ENCODE measurements at regions not wholly inside any gene's neighbourhood (a gene's known extent, or its start where the extent isn't known, plus 50 kb on each side); places are given as distances from the start of the nearest gene placed in this dataset.

- ATAC-seq (no peak), DNase-seq (no peak)
- intact Hi-C loops (cut with DNase I) = no loop called here
Observed at GRCh38 chr16:64167936-64168335, 953.9 kb downstream of the CDH11 start.

GRCh38 chr16:64165368-64165767 is 956.5 kb downstream of the CDH11 start:
- intact Hi-C loops (cut with DNase I) = no loop called here
- no peak overlapping the region for H3K27ac ChIP-seq
- H3K4me3 ChIP-seq = no peak overlapping the region
- H3K9me3 ChIP-seq = no peaks in the 10 kb centered on the region
- no peaks in the 10 kb centered on the region for H3K36me3 ChIP-seq
- ATAC-seq (no peak), DNase-seq (no peak)
- TF ChIP-seq CTCF (IDR thresholded peaks at IDR 0.05) = no peak
- no peaks in the 10 kb centered on the region for H3K27me3 ChIP-seq
- no peaks in the 10 kb centered on the region for H3K4me1 ChIP-seq

More at GRCh38 chr16:64167936-64168335, 953.9 kb downstream of the CDH11 start:
- Histone ChIP-seq H3K9me3 (no peaks in the 10 kb centered on the region), H3K36me3 (no peaks in the 10 kb centered on the region), H3K27me3 (no peaks in the 10 kb centered on the region), H3K4me3 (no peak overlapping the region), H3K4me1 (no peaks in the 10 kb centered on the region), H3K27ac (no peak overlapping the region)
- no peak for TF ChIP-seq CTCF (IDR thresholded peaks at IDR 0.05)

GRCh38 chr16:64162613-64163375 is 959.1 kb downstream of the CDH11 start:
- H3K27ac ChIP-seq = no peak overlapping the region
- H3K27me3 ChIP-seq = no peaks in the 10 kb centered on the region
- H3K4me1 ChIP-seq = no peaks in the 10 kb centered on the region
- H3K9me3 ChIP-seq = no peaks in the 10 kb centered on the region
- H3K4me3 ChIP-seq = no peak overlapping the region
- TF ChIP-seq CTCF (IDR thresholded peaks at IDR 0.05) = no peak
- H3K36me3 ChIP-seq = no peaks in the 10 kb centered on the region
- DNase-seq = no peak
- ATAC-seq = no peak
- intact Hi-C loops (cut with DNase I) = no loop called here

GRCh38 chr16:64159976-64160375 is 961.9 kb downstream of the CDH11 start:
- no peaks in the 10 kb centered on the region for H3K9me3 ChIP-seq
- no peak for TF ChIP-seq CTCF (IDR thresholded peaks at IDR 0.05)
- intact Hi-C loops (cut with DNase I) = no loop called here
- no peak overlapping the region for H3K27ac ChIP-seq
- H3K36me3 ChIP-seq = no peaks in the 10 kb centered on the region
- DNase-seq (no peak), ATAC-seq (no peak)
- no peaks in the 10 kb centered on the region for H3K27me3 ChIP-seq
- H3K4me3 ChIP-seq = no peak overlapping the region
- no peaks in the 10 kb centered on the region for H3K4me1 ChIP-seq

GRCh38 chr16:64158941-64159588 is 962.8 kb downstream of the CDH11 start:
- intact Hi-C loops (cut with DNase I) = no loop called here
- ATAC-seq = no peak

More at GRCh38 chr16:64158941-64159588, 962.8 kb downstream of the CDH11 start:
- no peak for TF ChIP-seq CTCF (IDR thresholded peaks at IDR 0.05)
- no peak for DNase-seq
- no peak overlapping the region for H3K4me3 ChIP-seq
- no peaks in the 10 kb centered on the region for H3K27me3 ChIP-seq
- no peaks in the 10 kb centered on the region for H3K9me3 ChIP-seq
- no peaks in the 10 kb centered on the region for H3K4me1 ChIP-seq
- H3K27ac ChIP-seq = no peak overlapping the region
- H3K36me3 ChIP-seq = no peaks in the 10 kb centered on the region

All from upper lobe of right lung (tissue), 1 donor.